GM23338 (cell line): ENCODE measurements at regions not wholly inside any gene's neighbourhood (a gene's known extent, or its start where the extent isn't known, plus 50 kb on each side); places are given as distances from the start of the nearest gene placed in this dataset.

Experiments used
- ATAC-seq: fragments of 200-7000 bp; cut with Tn5 transposase; 3 replicates; pipeline ENCODE4 v1.9.1; 2020
- DNase-seq: peaks from one replicate; pipeline ENCODE4 v3.0.0-alpha.2; 2015; ENCODE audit warnings: low spot score
- H2AFZ ChIP-seq: fragments of 200-600 bp; sonication (generic); 2 replicates; pipeline ENCODE4 v1.8.0; 2016; ENCODE audit warnings: antibody characterized with exemption, mild to moderate bottlenecking, moderate library complexity
- H3F3A ChIP-seq: fragments of 200-600 bp; sonication (generic); replicated peaks from 2 replicates; pipeline ENCODE4 v1.8.0; 2017; ENCODE audit warnings: antibody characterized with exemption, mixed run types, low read depth
- H3K27ac ChIP-seq: fragments of 200-600 bp; sonication (generic); 2 replicates; pipeline ENCODE4 v1.6.1; 2016; ENCODE audit warnings: low read depth
- H3K27me3 ChIP-seq: fragments of 200-600 bp; sonication (generic); 2 replicates; pipeline ENCODE4 v1.8.0; 2016; ENCODE audit warnings: mild to moderate bottlenecking, mixed run types, moderate library complexity; ENCODE audit not compliant: insufficient read depth
- H3K36me3 ChIP-seq: fragments of 200-600 bp; sonication (generic); 2 replicates; pipeline ENCODE4 v1.8.0; 2016; ENCODE audit warnings: mild to moderate bottlenecking; ENCODE audit not compliant: insufficient read depth
- H3K4me1 ChIP-seq: fragments of 200-600 bp; sonication (generic); 2 replicates; pipeline ENCODE4 v1.8.0; 2016; ENCODE audit warnings: mild to moderate bottlenecking, moderate library complexity; ENCODE audit not compliant: insufficient read depth
- H3K4me2 ChIP-seq: fragments of 200-600 bp; sonication (generic); 2 replicates; pipeline ENCODE4 v1.7.1; 2017; ENCODE audit warnings: mixed run types
- H3K4me3 ChIP-seq: fragments of 200-600 bp; sonication (generic); 2 replicates; pipeline ENCODE4 v1.6.1; 2016; ENCODE audit warnings: mixed run types
- H3K79me2 ChIP-seq: fragments of 200-600 bp; sonication (generic); replicated peaks from 2 replicates; pipeline ENCODE4 v1.8.0; 2017; ENCODE audit warnings: mild to moderate bottlenecking; ENCODE audit not compliant: insufficient read depth
- H3K9me2 ChIP-seq: fragments of 200-600 bp; sonication (generic); 2 replicates; pipeline ENCODE4 v1.8.0; 2017; ENCODE audit not compliant: insufficient read depth
- H4K20me1 ChIP-seq: fragments of 200-600 bp; sonication (generic); replicated peaks from 2 replicates; pipeline ENCODE4 v1.8.0; 2017; ENCODE audit warnings: mild to moderate bottlenecking; ENCODE audit not compliant: insufficient read depth
- H3K27ac Mint-ChIP-seq: 2 replicates; pipeline ENCODE4 v1.8.0; 2020; ENCODE audit warnings: inconsistent platforms, mild to moderate bottlenecking, moderate library complexity, mixed read lengths
- H3K27me3 Mint-ChIP-seq: 3 replicates; pipeline ENCODE4 v1.8.0; 2022; ENCODE audit warnings: low read depth, mild to moderate bottlenecking, moderate library complexity, mixed read lengths, inconsistent platforms; ENCODE audit not compliant: insufficient read depth, poor library complexity
- H3K36me3 Mint-ChIP-seq: 3 replicates; pipeline ENCODE4 v1.8.0; 2021; ENCODE audit warnings: low read depth, mild to moderate bottlenecking, inconsistent platforms, moderate library complexity, mixed read lengths
- H3K4me1 Mint-ChIP-seq: 3 replicates; pipeline ENCODE4 v1.8.0; 2020; ENCODE audit warnings: mild to moderate bottlenecking, inconsistent platforms, mixed read lengths
- H3K4me3 Mint-ChIP-seq: 3 replicates; pipeline ENCODE4 v1.8.0; 2021; ENCODE audit warnings: moderate library complexity, mild to moderate bottlenecking, inconsistent platforms, mixed read lengths
- H3K9me3 Mint-ChIP-seq: 3 replicates; pipeline ENCODE4 v1.8.0; 2020; ENCODE audit warnings: moderate library complexity, mild to moderate bottlenecking, inconsistent platforms, mixed read lengths
- CTCF ChIP-seq, 2 experiments: fragments of 200-600 bp in 1 of 2; sonication (generic) in 1 of 2; conservative IDR thresholded peaks; 2 replicates each; pipeline versions ENCODE4 v1.5.1 to v1.6.1; 2016 to 2017; ENCODE audit warnings: antibody characterized with exemption in 2 of 2, low read depth in 2 of 2, mild to moderate bottlenecking in 2 of 2, moderate library complexity in 1 of 2
- ETS1 ChIP-seq: IDR thresholded peaks from 2 replicates; pipeline ENCODE4 v1.6.1; 2016; ENCODE audit warnings: antibody characterized with exemption
- EZH2phosphoT487 ChIP-seq: fragments of 200-600 bp; sonication (generic); IDR thresholded peaks from one replicate; pipeline ENCODE4 v1.8.1; 2018; ENCODE audit warnings: antibody characterized with exemption; ENCODE audit not compliant: unreplicated experiment
- NANOG ChIP-seq: IDR thresholded peaks from 2 replicates; pipeline ENCODE4 v1.6.1; 2016; ENCODE audit warnings: antibody characterized with exemption, borderline replicate concordance
- ZNF462 ChIP-seq: fragments of 250-450 bp; sonication (Bioruptor Pico); IDR thresholded peaks from 2 replicates; pipeline ENCODE4 v1.5.0; 2020; ENCODE audit warnings: mild to moderate bottlenecking, moderate library complexity

GRCh38 chr1:87513255-87513654 lies 184.6 kb downstream of the LMO4 start (continued):
- TF ChIP-seq ZNF462 (CRISPR knock-in tag), result no peak

- H3F3A ChIP-seq, result no peaks in the 10 kb centered on the region
- H4K20me1 ChIP-seq, result no peaks in the 10 kb centered on the region
- ATAC-seq (no peak), DNase-seq (no peak)
- H3K4me3 Mint-ChIP-seq, result no peak overlapping the region
- no peaks in the 10 kb centered on the region for H3K27me3 ChIP-seq
- no peaks in the 10 kb centered on the region for H3K36me3 Mint-ChIP-seq
- no peaks in the 10 kb centered on the region for H3K79me2 ChIP-seq
- H3K4me1 Mint-ChIP-seq, result peaks cover 5% of the 10 kb centered on the region; the same call in 2 of the 3 replicates
- H3K4me2 ChIP-seq, result no peak overlapping the region
- peak overlapping the region; percentile 63; the same call in 1 of the 2 replicates for H2AFZ ChIP-seq
- H3K4me3 ChIP-seq, result no peak overlapping the region
- H3K27ac ChIP-seq, result no peak overlapping the region
- H3K27me3 Mint-ChIP-seq, result no peaks in the 10 kb centered on the region
- H3K36me3 ChIP-seq, result no peaks in the 10 kb centered on the region
- no peaks in the 10 kb centered on the region for H3K9me3 Mint-ChIP-seq
- no peak overlapping the region for H3K27ac Mint-ChIP-seq
- no peaks in the 10 kb centered on the region for H3K4me1 ChIP-seq
- peaks cover 18% of the 10 kb centered on the region; the same call in 1 of the 2 replicates for H3K9me2 ChIP-seq
- no peak for TF ChIP-seq EZH2phosphoT487
- no peak for TF ChIP-seq CTCF (conservative IDR thresholded peaks at IDR 0.05; ENCODE audit: low read depth in 2 of 2)
- TF ChIP-seq ZNF462 (CRISPR knock-in tag), result no peak
- TF ChIP-seq NANOG, result no peak
- no peak for TF ChIP-seq ETS1
Measured at GRCh38 chr1:87513966-87514660, 185.4 kb downstream of the LMO4 start.
